ENCODE measurements at regions not wholly inside any gene's neighbourhood (a gene's known extent, or its start where the extent isn't known, plus 50 kb on each side); places are given as distances from the start of the nearest gene placed in this dataset.

GRCh38 chr10:65042496-65042895 lies 1521.3 kb downstream of the REEP3 start:
- no peak for TF ChIP-seq CTCF (IDR thresholded peaks at IDR 0.05; ENCODE audit: poor library complexity)
- TF ChIP-seq EZH2 (IDR thresholded peaks at IDR 0.05; ENCODE audit: borderline replicate concordance), result no peak
- TF ChIP-seq EZH2phosphoT487 (IDR thresholded peaks at IDR 0.05; ENCODE audit: low read depth, severe bottlenecking, unreplicated experiment), result no peak

All from hepatocyte (in vitro differentiated cells).